Lower lobe of right lung (tissue), 2 donors: ENCODE measurements at regions not wholly inside any gene's neighbourhood (a gene's known extent, or its start where the extent isn't known, plus 50 kb on each side); places are given as distances from the start of the nearest gene placed in this dataset.

Experiments used
- ATAC-seq, 2 donors: fragments of 200-7000 bp; cut with Tn5 transposase; one replicate each; pipeline ENCODE4 v1.9.1; 2020 to 2022; ENCODE audit warnings: mild to moderate bottlenecking in 2 of 2, moderate library complexity in 2 of 2
- DNase-seq: peaks from one replicate; pipeline ENCODE4 v3.0.0-alpha.2; 2020
- H3K27ac ChIP-seq: fragments of 200-600 bp; one replicate; pipeline ENCODE4 v1.8.0; 2022
- H3K27me3 ChIP-seq: fragments of 200-600 bp; one replicate; pipeline ENCODE4 v1.8.0; 2022; ENCODE audit warnings: low read depth
- H3K36me3 ChIP-seq: fragments of 200-600 bp; one replicate; pipeline ENCODE4 v1.8.0; 2022; ENCODE audit warnings: mild to moderate bottlenecking
- H3K4me1 ChIP-seq: fragments of 200-600 bp; one replicate; pipeline ENCODE4 v1.8.0; 2022
- H3K4me3 ChIP-seq: fragments of 200-600 bp; one replicate; pipeline ENCODE4 v1.8.0; 2022; ENCODE audit warnings: mild to moderate bottlenecking
- H3K9me3 ChIP-seq: fragments of 200-600 bp; one replicate; pipeline ENCODE4 v1.8.0; 2022
- intact Hi-C: fragments of 100-400 bp; cut with DNase I; formaldehyde crosslinking; loops from one replicate; pipeline ENCODE4 v1.11.0; 2022
- TF ChIP-seq, protein P1 (sequence below): fragments of 200-600 bp; IDR thresholded peaks from one replicate; pipeline ENCODE4 v1.8.0; 2022; ENCODE audit warnings: antibody characterized with exemption, mild to moderate bottlenecking
- donor health status: DM: no; HTN: yes; CAD: no; lungs with severe emphysema.

DNA sequence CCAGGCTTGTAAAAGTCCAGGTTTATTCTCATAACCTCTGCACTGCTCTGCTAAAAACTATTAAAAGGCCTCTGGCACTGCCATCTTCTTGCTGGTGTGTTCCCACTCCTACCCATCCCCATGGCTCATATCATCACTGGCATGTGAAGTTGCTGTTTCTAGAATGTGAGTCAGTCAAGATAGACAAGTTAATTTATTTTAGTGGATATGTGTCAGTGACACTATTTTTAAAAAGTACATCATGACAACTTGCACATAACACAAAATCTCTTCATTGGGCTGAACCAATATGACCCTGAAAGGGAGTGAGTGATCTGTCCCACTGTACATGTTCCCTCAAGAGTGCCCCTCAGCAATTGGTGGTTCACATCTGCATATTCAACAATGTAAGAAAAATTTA is 299.7 kb downstream of the NFIB start:
- ATAC-seq (no peak), DNase-seq (no peak)
- no peaks in the 10 kb centered on the region for H3K27me3 ChIP-seq
- H3K27ac ChIP-seq, result no peak overlapping the region
- H3K4me1 ChIP-seq, result no peaks in the 10 kb centered on the region
- intact Hi-C loops, result no loop called here
- TF ChIP-seq, protein P1, sequence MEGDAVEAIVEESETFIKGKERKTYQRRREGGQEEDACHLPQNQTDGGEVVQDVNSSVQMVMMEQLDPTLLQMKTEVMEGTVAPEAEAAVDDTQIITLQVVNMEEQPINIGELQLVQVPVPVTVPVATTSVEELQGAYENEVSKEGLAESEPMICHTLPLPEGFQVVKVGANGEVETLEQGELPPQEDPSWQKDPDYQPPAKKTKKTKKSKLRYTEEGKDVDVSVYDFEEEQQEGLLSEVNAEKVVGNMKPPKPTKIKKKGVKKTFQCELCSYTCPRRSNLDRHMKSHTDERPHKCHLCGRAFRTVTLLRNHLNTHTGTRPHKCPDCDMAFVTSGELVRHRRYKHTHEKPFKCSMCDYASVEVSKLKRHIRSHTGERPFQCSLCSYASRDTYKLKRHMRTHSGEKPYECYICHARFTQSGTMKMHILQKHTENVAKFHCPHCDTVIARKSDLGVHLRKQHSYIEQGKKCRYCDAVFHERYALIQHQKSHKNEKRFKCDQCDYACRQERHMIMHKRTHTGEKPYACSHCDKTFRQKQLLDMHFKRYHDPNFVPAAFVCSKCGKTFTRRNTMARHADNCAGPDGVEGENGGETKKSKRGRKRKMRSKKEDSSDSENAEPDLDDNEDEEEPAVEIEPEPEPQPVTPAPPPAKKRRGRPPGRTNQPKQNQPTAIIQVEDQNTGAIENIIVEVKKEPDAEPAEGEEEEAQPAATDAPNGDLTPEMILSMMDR, result no peak
- no peaks in the 10 kb centered on the region for H3K9me3 ChIP-seq
- no peak overlapping the region for H3K4me3 ChIP-seq
- no peaks in the 10 kb centered on the region for H3K36me3 ChIP-seq

DNA sequence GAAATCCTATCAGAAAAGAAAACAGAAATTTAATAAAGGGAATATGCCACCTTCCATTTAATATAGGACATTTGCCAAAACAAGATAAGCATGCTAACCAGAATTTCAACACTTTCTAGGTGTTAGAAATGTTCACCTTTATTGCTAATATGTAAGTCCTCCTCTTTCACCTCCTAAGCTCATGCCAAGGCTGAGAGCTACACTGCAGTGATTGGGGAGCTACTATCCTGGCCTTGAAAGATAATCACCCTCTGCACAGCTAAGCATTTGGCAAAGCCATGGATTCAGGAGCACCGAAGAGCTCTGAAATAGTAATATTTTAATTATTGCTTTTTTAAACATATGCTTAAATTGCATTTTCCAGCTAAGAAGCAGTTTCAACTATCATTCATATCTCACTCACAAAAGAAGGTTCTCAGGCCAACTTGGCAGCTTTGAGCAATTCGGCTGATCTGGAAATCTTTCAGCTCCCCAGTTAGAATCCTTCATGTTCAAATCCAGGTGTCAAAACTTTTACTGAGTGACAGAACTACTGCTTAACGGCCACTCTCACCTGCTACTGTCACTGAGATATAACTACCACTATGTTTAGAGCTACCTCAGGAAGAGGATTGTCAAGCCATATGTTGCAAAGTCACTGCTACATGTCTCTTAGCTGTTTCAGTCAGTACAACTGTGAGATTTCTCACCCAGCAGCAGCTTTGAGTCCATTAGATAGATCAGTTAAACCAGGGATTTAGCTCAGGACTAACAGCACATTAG is 302.0 kb downstream of the NFIB start:
- Histone ChIP-seq H3K36me3 (no peaks in the 10 kb centered on the region), H3K27ac (no peak overlapping the region), H3K27me3 (no peaks in the 10 kb centered on the region), H3K4me1 (no peaks in the 10 kb centered on the region), H3K4me3 (no peak overlapping the region), H3K9me3 (no peaks in the 10 kb centered on the region)
- no peak for ATAC-seq
- TF ChIP-seq, protein P1, result no peak
- no peak for DNase-seq
- intact Hi-C loops, result no loop called here

- no peaks in the 10 kb centered on the region for H3K9me3 ChIP-seq
- H3K4me1 ChIP-seq, result no peaks in the 10 kb centered on the region
- no peak overlapping the region for H3K27ac ChIP-seq
- ATAC-seq, result no peak
- H3K36me3 ChIP-seq, result no peaks in the 10 kb centered on the region
- TF ChIP-seq, protein P1, result no peak
- DNase-seq, result no peak
- intact Hi-C loops, result no loop called here
- H3K4me3 ChIP-seq, result no peak overlapping the region
- no peaks in the 10 kb centered on the region for H3K27me3 ChIP-seq
Measured at GRCh38 chr9:14007190-14007769, 306.7 kb downstream of the NFIB start.

DNA sequence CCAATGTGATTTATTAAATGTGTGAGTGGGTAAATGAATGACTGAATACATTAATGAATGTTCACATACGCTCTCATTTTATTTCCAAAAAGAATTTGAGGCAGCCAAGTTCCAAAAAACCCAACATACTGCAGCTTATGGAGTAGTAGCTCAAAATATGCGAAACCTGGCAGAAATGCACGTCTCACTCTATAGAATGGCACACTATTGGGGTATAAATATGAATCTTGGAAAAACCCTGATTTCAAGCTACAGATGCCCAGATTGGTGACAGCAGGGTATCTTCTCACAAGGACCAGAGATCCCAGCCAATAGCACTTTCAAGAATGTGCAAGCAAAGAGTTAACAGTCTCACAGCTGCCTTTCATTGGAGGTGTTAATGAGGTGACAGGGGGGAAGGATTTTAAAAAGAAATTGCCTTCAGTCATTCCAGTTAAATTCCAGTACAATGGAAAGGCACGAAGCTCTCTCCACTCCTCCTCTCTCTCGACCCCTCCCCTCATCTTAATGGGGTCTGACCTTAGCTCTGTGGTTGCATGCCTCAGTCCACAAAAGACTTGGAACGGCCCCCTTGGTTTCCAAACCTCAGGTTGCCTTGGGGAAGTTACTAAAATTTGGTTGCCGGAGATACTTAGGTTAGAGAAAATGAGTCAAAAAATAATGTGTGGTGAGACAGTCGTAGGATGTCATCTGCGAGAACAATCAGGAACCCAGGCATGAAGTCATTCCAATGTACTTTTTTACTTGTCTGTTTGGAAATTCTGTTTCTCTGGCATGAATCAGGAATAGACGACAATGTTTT is 307.4 kb downstream of the NFIB start:
- TF ChIP-seq, protein P1, result no peak
- intact Hi-C loops, result no loop called here
- no peak overlapping the region for H3K4me3 ChIP-seq
- H3K27me3 ChIP-seq, result no peaks in the 10 kb centered on the region
- no peaks in the 10 kb centered on the region for H3K36me3 ChIP-seq
- no peak for ATAC-seq
- no peaks in the 10 kb centered on the region for H3K4me1 ChIP-seq
- no peaks in the 10 kb centered on the region for H3K9me3 ChIP-seq
- H3K27ac ChIP-seq, result no peak overlapping the region
- no peak for DNase-seq

DNA sequence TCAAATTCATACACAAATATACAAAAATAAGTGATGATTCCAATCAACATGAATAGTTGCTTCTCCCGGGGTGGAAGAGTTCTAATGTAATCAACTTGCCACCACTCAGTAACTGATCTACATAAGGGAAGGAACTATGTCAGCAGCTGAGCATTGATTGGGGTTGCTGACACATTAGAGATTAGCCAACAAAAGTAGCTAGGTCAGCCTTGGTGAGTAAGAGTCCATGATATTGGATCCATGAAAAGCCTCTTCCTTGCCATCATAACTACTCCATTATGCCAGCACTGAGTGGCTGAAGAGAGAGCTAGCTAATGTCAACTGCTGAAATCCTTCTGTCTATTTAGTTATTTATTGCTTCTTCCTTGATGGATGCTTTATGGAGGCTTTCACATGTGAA is 309.8 kb downstream of the NFIB start:
- DNase-seq (no peak), ATAC-seq (no peak)
- Histone ChIP-seq H3K4me1 (no peaks in the 10 kb centered on the region), H3K27ac (no peak overlapping the region), H3K9me3 (peaks cover 3% of the 10 kb centered on the region), H3K27me3 (no peaks in the 10 kb centered on the region), H3K36me3 (no peaks in the 10 kb centered on the region), H3K4me3 (no peak overlapping the region)
- TF ChIP-seq, protein P1, result no peak
- intact Hi-C loops, result no loop called here
